Activated CD4-positive, alpha-beta memory T cell treated with anti-CD3 and anti-CD28 coated beads, Interleukin-2, amount 10 ng/mL, durations not matched to agents 7 days and 5 days (primary cell): ENCODE measurements at regions not wholly inside any gene's neighbourhood (a gene's known extent, or its start where the extent isn't known, plus 50 kb on each side); places are given as distances from the start of the nearest gene placed in this dataset.
"Not testable (repeated sequence)": the region's sequence is repeated elsewhere in the genome, so short reads cannot be mapped to it uniquely, and the experiment has no call there.

ENCODE experiments used
- CTCF ChIA-PET: fragments of 350-600 bp; sonication (Branson Sonifier 250); formaldehyde crosslinking; loops from one replicate; lab custom pipeline; 2021; ENCODE audit warnings: antibody characterized with exemption, inconsistent platforms; lab: Charles Lee
- POLR2A ChIA-PET: fragments of 350-600 bp; sonication (Branson Sonifier 250); formaldehyde crosslinking; loops from one replicate; lab custom pipeline; 2021; ENCODE audit warnings: antibody characterized with exemption; lab: Charles Lee
- DNase-seq: peaks from one replicate; pipeline ENCODE4 v3.0.0-alpha.2; 2020
- H3K27ac Mint-ChIP-seq: one replicate; pipeline ENCODE4 v1.8.0; 2021; ENCODE audit warnings: mild to moderate bottlenecking, mixed read lengths
- H3K27me3 Mint-ChIP-seq: one replicate; pipeline ENCODE4 v1.8.0; 2021; ENCODE audit warnings: mixed read lengths
- H3K36me3 Mint-ChIP-seq: one replicate; pipeline ENCODE4 v1.8.0; 2021; ENCODE audit warnings: low read depth, mixed read lengths
- H3K4me1 Mint-ChIP-seq: one replicate; pipeline ENCODE4 v1.8.0; 2021; ENCODE audit warnings: mixed read lengths
- H3K4me3 Mint-ChIP-seq: one replicate; pipeline ENCODE4 v1.8.0; 2021; ENCODE audit warnings: mild to moderate bottlenecking, mixed read lengths
- H3K9me3 Mint-ChIP-seq: one replicate; pipeline ENCODE4 v1.8.0; 2021; ENCODE audit warnings: mixed read lengths

DNA sequence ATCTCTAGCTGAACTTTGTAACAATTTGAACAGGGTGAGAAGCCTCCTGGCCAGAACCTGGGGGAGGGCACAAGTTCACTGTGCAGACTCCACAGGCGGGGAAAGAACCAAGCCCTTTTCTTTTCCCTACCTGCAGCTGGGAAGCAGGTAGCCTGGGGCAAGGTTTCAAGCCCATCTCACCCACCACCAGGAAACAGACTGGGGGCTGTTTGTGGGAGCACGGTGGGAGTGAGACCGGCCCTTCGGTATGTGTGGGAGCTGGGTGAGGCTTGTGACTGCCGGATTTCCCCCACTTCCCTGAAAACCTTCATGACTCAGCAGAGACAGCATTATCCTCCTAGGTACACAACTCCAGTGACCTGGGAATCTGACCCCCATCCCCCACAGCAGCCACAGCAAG, 211.7 kb downstream of the ZNF674 start:
- no peak for DNase-seq
- Mint-ChIP-seq H3K4me3 (no peak overlapping the region), H3K36me3 (no peaks in the 10 kb centered on the region), H3K27me3 (no peaks in the 10 kb centered on the region), H3K27ac (no peak overlapping the region), H3K4me1 (peaks cover 2% of the 10 kb centered on the region), H3K9me3 (peaks cover 3% of the 10 kb centered on the region)
- ChIA-PET CTCF (no interaction called here), POLR2A (no interaction called here)

GRCh38 chrX:46330981-46331380, 214.2 kb downstream of the ZNF674 start:
- Mint-ChIP-seq H3K4me3 (no peak overlapping the region), H3K27me3 (no peaks in the 10 kb centered on the region), H3K9me3 (peaks cover 3% of the 10 kb centered on the region), H3K4me1 (peaks cover 11% of the 10 kb centered on the region), H3K27ac (no peak overlapping the region), H3K36me3 (no peaks in the 10 kb centered on the region)
- DNase-seq: no peak
- POLR2A ChIA-PET: no interaction called here
- CTCF ChIA-PET: no interaction called here

GRCh38 chrX:46330513-46330912, 214.7 kb downstream of the ZNF674 start:
- no peak overlapping the region for H3K27ac Mint-ChIP-seq
- POLR2A ChIA-PET: no interaction called here
- CTCF ChIA-PET: no interaction called here
- no peak overlapping the region for H3K4me3 Mint-ChIP-seq
- H3K4me1 Mint-ChIP-seq: peaks cover 13% of the 10 kb centered on the region
- no peaks in the 10 kb centered on the region for H3K27me3 Mint-ChIP-seq
- peaks cover 3% of the 10 kb centered on the region for H3K9me3 Mint-ChIP-seq
- no peak for DNase-seq
- H3K36me3 Mint-ChIP-seq: no peaks in the 10 kb centered on the region

GRCh38 chrX:46328133-46328532, 217.1 kb downstream of the ZNF674 start:
- CTCF ChIA-PET: no interaction called here
- H3K36me3 Mint-ChIP-seq: no peaks in the 10 kb centered on the region
- DNase-seq: no peak
- H3K27me3 Mint-ChIP-seq: no peaks in the 10 kb centered on the region
- POLR2A ChIA-PET: no interaction called here
- no peak overlapping the region for H3K27ac Mint-ChIP-seq
- H3K4me3 Mint-ChIP-seq: no peak overlapping the region
- no peaks in the 10 kb centered on the region for H3K9me3 Mint-ChIP-seq
- peaks cover 26% of the 10 kb centered on the region for H3K4me1 Mint-ChIP-seq

- H3K27me3 Mint-ChIP-seq: no peaks in the 10 kb centered on the region
- ChIA-PET CTCF (no interaction called here), POLR2A (no interaction called here)
- H3K27ac Mint-ChIP-seq: no peak overlapping the region
- H3K4me3 Mint-ChIP-seq: no peak overlapping the region
- H3K4me1 Mint-ChIP-seq: peaks cover 28% of the 10 kb centered on the region
- no peaks in the 10 kb centered on the region for H3K36me3 Mint-ChIP-seq
- no peak for DNase-seq
- no peaks in the 10 kb centered on the region for H3K9me3 Mint-ChIP-seq
Observed at GRCh38 chrX:46327566-46328115, 217.6 kb downstream of the ZNF674 start.

- H3K27me3 Mint-ChIP-seq: no peaks in the 10 kb centered on the region
- no peak for DNase-seq
- no peak overlapping the region for H3K4me3 Mint-ChIP-seq
- H3K4me1 Mint-ChIP-seq: peaks cover 39% of the 10 kb centered on the region
- no peaks in the 10 kb centered on the region for H3K9me3 Mint-ChIP-seq
- POLR2A ChIA-PET: no interaction called here
- no peaks in the 10 kb centered on the region for H3K36me3 Mint-ChIP-seq
- CTCF ChIA-PET: no interaction called here
- H3K27ac Mint-ChIP-seq: no peak overlapping the region
Observed at GRCh38 chrX:46326161-46326560, 219.1 kb downstream of the ZNF674 start.

DNA sequence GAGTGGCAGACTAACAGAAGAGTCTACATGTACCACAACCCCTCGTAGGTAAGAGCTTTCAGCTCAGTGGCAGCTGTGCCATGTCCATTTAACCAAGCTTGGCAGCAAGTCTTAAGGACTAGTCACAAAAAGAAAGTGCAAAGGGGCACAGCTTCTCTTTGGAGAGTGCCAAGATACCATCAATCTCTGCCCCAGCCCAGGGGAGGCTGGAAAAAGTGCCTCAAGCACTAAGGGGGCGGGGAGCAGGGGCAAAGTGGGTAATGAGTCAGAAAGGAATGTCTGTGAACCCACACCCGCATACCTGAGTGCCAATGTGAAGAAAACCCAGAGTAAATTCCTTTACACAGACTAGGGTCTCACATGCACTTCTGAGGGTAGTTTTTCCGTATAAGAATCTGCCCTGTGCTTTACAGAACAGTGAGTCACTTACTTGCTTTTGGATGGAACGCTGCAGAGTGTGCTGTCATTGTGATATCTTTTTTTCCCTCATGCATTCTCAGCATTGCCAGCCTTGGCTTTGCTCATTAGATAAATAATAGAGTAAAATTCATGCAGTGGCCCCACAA, 219.8 kb downstream of the ZNF674 start:
- Mint-ChIP-seq H3K9me3 (no peaks in the 10 kb centered on the region), H3K27ac (no peak overlapping the region), H3K27me3 (no peaks in the 10 kb centered on the region), H3K4me3 (no peak overlapping the region), H3K4me1 (peaks cover 46% of the 10 kb centered on the region), H3K36me3 (no peaks in the 10 kb centered on the region)
- CTCF ChIA-PET: interaction anchor here (1.1 kb wide), 1 partner anchor 9 kb away, joined by 3 read pairs; no protein-coding TSS in a partner anchor
- peak; percentile 19 for DNase-seq
- POLR2A ChIA-PET: no interaction called here

DNA sequence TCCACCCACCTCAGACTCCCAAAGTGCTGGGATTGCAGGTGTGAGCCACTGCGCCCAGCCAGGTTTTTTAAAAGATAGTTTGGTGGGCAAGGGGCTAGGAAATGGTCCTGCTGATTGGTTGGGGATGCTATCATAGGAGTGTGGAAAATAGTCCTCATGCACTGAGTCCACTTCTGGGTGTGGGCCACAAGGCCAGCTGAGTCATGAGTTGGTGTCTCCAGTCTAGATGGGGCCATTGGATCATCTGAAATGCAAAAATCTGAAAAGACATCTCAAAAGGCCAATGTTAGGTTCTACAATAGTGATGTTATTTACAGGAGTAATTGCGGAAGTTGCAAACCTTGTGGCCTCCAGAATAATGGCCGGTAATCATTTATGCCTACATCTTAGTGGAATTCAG, 221.1 kb downstream of the ZNF674 start:
- ChIA-PET CTCF (no interaction called here), POLR2A (no interaction called here)
- no peak overlapping the region for H3K4me3 Mint-ChIP-seq
- no peaks in the 10 kb centered on the region for H3K27me3 Mint-ChIP-seq
- peaks cover 58% of the 10 kb centered on the region for H3K4me1 Mint-ChIP-seq
- H3K27ac Mint-ChIP-seq: no peak overlapping the region
- H3K36me3 Mint-ChIP-seq: no peaks in the 10 kb centered on the region
- H3K9me3 Mint-ChIP-seq: no peaks in the 10 kb centered on the region
- DNase-seq: no peak

DNA sequence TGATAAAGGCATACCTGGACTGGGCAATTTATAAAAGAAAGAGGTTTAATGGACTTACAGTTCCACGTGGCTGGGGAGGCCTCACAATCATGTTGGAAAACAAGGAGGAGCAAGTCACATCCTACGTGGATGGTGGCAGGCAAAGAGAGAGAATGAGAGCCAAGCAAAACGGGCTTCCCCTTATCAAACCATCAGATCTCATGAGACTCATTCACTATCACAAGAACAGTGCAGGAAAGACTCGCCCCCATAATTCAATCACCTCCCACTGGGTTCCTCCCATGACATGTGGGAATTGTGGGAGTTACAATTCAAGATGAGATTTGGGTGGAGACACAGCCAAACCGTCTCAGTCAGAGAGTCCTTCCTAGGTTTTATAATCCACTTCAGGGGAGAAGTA, 222.3 kb downstream of the ZNF674 start:
- H3K36me3 Mint-ChIP-seq, H3K27me3 Mint-ChIP-seq, DNase-seq, H3K4me3 Mint-ChIP-seq, POLR2A ChIA-PET, H3K9me3 Mint-ChIP-seq, H3K27ac Mint-ChIP-seq, CTCF ChIA-PET: not testable (repeated sequence)
- H3K4me1 Mint-ChIP-seq: peaks cover 58% of the 10 kb centered on the region

DNA sequence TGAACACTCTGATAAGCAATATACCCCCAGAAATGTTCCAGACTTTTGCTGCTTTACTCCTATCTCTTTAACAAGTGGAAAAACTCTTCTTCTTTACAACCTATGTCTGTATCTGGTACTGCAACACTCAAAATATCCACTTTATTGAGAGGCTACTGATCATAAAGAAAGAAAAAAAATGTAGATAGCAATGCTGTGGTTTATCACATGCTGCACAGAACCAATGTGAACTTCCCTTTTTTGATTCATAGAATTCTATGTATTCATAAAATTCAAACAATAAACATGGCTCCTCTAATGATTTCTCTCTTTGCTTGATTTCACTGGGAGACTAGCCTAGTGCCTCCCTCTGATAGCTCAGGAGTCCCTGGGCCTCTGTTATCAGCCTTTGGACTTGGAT, 223.5 kb downstream of the ZNF674 start:
- Mint-ChIP-seq H3K4me3 (no peak overlapping the region), H3K27me3 (no peaks in the 10 kb centered on the region), H3K9me3 (no peaks in the 10 kb centered on the region), H3K36me3 (no peaks in the 10 kb centered on the region), H3K27ac (no peak overlapping the region), H3K4me1 (peaks cover 51% of the 10 kb centered on the region)
- ChIA-PET CTCF (no interaction called here), POLR2A (no interaction called here)
- DNase-seq: no peak

DNA sequence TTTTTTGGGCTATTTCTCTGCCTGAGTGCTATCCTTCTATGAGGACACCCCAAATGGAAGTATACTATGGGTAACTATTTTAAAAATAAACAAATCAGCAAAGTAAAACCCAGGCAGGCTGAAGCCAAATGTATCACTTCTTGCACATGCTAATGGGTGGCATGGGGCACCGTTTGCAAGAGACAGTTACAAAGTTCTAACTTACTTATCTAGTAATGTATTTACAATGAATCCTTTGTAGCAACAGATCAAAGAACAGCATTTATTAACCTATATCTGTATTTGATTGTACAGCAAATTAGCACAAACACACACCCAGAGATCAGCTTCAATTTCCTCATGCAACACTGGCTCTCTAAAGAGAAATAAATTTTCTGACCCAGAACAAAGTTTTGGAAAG, 225.5 kb downstream of the ZNF674 start:
- Mint-ChIP-seq H3K27ac (peak overlapping the region; percentile 73), H3K4me1 (peaks cover 40% of the 10 kb centered on the region), H3K9me3 (no peaks in the 10 kb centered on the region), H3K36me3 (no peaks in the 10 kb centered on the region), H3K27me3 (no peaks in the 10 kb centered on the region), H3K4me3 (no peak overlapping the region)
- no peak for DNase-seq
- ChIA-PET CTCF (no interaction called here), POLR2A (no interaction called here)

- no peak overlapping the region for H3K4me3 Mint-ChIP-seq
- H3K27me3 Mint-ChIP-seq: no peaks in the 10 kb centered on the region
- CTCF ChIA-PET: no interaction called here
- no peak for DNase-seq
- no peaks in the 10 kb centered on the region for H3K9me3 Mint-ChIP-seq
- POLR2A ChIA-PET: no interaction called here
- H3K4me1 Mint-ChIP-seq: peaks cover 35% of the 10 kb centered on the region
- H3K36me3 Mint-ChIP-seq: no peaks in the 10 kb centered on the region
- no peak overlapping the region for H3K27ac Mint-ChIP-seq
Observed at GRCh38 chrX:46318551-46318950, 226.7 kb downstream of the ZNF674 start.

GRCh38 chrX:46317163-46317562, 228.1 kb downstream of the ZNF674 start:
- Mint-ChIP-seq H3K9me3 (no peaks in the 10 kb centered on the region), H3K27ac (no peak overlapping the region), H3K4me3 (no peak overlapping the region), H3K4me1 (peaks cover 29% of the 10 kb centered on the region), H3K27me3 (no peaks in the 10 kb centered on the region), H3K36me3 (no peaks in the 10 kb centered on the region)
- POLR2A ChIA-PET: no interaction called here
- CTCF ChIA-PET: no interaction called here
- no peak for DNase-seq

GRCh38 chrX:46311581-46312120, 233.6 kb downstream of the ZNF674 start:
- POLR2A ChIA-PET: interaction anchor here (1.4 kb wide), 1 partner anchor 9 kb away, joined by 5 read pairs; no protein-coding TSS in a partner anchor

More at GRCh38 chrX:46311581-46312120, 233.6 kb downstream of the ZNF674 start:
- no peak for DNase-seq
- Mint-ChIP-seq H3K4me3 (no peak overlapping the region), H3K4me1 (peaks cover 15% of the 10 kb centered on the region), H3K27ac (no peak overlapping the region), H3K36me3 (no peaks in the 10 kb centered on the region), H3K27me3 (no peaks in the 10 kb centered on the region), H3K9me3 (no peaks in the 10 kb centered on the region)
- CTCF ChIA-PET: no interaction called here
